ENCODE measurements at regions not wholly inside any gene's neighbourhood (a gene's known extent, or its start where the extent isn't known, plus 50 kb on each side); places are given as distances from the start of the nearest gene placed in this dataset.
"Not testable (repeated sequence)": the region's sequence is repeated elsewhere in the genome, so short reads cannot be mapped to it uniquely, and the experiment has no call there.

DNA sequence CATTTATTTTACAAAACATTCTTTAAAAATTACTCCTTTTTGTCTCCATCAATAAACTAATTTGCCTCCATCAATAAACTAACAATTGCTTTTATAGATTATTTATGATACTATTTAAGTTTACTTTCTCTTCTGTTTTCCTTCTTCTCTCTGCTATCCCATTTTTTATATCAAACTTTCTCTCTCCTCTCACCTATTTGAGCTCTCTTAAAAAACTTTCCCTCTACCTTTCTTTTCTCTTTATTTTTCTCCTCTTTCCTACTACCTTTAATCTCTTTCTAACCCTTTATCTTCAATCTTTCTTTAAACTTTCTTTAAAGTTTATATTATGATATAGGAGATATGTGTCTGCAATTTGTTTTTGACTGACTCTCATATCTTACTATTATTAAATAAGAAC lies 566.4 kb downstream of the DACH1 start:
- DNase-seq, result no peak

DNA sequence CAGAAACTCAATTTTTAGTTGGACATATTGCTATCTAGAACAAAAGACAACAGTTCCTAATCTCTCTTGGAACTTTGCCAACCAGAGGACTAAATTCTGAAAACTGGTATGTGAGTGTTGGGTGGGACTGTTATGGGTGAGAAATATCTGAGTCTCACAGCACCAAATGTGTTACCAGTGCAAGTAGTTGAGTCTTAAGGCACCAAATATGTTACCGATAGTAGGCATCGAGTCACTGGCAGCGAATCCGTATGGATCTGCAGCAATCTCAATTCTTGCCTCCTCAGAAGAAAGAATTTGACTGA lies 575.2 kb downstream of the DACH1 start:
- DNase-seq, result no peak

DNA sequence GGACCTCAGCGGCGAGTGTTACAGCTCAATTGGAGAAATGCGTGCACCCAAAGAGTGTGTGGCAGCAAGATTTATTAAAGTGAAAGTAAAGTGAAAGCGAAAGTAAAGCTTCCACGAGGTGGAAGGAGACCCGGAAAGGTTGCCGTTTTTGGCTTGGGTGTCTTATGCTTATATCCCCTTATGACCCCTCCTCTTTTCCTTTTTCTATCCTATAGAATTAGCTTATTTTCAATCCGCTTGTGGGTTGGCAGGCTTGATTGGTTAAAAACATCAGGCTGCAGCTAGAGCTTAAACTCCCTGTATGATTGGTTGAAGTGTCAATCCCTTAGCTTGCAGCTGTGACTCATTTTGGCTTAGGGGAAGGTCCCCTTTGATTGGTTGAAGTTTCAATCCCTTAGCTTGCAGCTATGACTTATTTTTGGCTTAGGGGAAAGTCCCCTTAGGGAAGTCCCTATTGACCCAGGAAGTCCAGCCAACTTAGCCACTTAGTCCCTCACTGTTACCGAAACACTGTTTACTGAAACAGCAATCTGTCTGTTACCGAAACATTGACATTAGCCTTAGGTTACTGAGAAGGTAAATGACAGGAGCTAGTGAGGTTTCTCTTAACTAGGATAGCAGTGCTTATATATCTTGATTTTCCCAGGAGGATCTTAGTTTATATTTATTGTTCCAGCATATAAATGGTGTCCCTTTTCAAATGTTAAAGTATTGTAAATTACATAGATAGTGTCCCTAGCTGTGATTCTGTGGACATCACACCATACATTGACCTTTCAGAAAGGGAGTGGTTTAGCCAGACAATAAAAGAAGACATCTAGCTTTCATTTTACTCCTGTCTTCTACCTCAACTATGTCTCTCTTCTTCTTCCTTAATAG lies 575.8 kb downstream of the DACH1 start:
- no peak for DNase-seq

- DNase-seq, result not testable (repeated sequence)
Measured at GRCh38 chr13:71289980-71290379, 577.0 kb downstream of the DACH1 start.

DNA sequence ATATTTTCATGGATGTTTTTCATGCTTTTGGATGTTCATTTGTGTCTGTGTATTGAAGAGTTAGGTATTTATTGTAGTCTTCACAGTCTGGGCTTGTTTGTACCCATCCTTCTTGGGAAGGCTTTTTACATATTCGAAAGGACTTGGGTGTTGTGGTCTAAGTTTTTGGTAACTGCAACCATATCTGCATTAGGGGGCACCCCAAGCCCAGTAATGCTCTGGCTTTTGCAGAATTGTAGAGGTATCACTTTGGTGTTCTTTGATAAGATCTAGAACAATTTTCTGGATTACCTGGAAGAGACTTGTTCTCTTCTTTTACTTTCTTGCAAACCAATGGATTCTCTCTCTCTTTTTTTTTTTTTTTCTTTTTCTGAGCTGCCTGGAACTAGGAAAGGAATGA lies 581.3 kb downstream of the DACH1 start:
- DNase-seq, result no peak

GRCh38 chr13:71278512-71278911 lies 588.5 kb downstream of the DACH1 start:
- DNase-seq, result no peak

- DNase-seq, result no peak
Measured at GRCh38 chr13:71274923-71275608, 591.9 kb downstream of the DACH1 start.

DNA sequence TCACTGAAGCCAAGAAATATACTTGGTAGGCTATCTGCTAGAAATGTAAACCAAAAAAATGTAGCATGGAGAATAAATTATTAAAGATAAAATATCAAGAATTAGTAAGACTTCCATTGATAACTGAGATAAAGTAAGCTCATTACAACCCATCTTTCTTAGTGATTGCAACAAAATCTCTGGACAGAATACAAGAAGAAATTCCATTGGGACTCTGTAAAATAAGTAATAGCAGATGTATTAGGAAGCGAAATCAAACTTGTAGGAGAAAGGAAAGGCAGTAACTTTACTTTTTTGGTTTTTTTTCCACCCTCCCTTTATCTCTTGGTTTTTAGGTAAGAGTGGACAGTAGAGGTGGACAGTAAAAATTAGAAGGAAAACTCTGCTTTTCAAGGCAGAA lies 605.7 kb downstream of the DACH1 start:
- no peak for DNase-seq

DNA sequence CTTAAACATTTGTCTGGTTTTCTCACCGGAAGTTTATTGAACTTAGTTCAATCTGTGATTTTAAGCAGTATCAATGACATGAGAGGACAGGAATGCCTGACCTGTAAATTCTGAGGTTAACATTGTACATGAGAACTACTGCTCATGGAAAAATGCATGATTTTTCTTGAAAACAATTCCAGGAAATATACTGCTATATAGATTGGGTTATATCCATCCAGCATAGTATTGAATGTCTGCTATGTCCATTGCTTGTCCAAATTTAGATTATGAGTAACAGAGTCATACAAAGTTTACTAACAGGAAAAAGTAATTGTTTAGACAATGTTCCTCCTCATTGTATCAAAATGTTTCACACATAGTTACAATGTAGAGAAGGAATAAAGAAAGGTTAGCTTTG lies 606.8 kb downstream of the DACH1 start:
- DNase-seq, result no peak

DNA sequence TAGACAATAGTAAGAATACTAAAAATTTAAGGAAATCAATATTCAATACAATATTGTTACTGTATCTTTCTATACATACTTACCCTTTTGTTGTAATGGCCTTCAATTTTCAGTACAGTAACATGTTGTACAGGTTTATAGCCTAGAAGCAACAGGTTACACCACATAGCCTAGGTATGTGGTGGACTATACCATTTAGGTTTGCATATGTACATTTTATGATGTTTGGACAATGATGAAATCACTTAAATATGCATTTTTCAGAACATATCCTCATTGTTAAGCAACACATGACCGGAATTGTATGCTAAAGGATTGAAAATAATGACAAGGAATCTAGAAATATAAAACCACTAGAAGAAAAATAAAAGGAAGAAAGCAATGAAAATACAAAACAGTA lies 611.4 kb downstream of the DACH1 start:
- DNase-seq, result no peak

DNA sequence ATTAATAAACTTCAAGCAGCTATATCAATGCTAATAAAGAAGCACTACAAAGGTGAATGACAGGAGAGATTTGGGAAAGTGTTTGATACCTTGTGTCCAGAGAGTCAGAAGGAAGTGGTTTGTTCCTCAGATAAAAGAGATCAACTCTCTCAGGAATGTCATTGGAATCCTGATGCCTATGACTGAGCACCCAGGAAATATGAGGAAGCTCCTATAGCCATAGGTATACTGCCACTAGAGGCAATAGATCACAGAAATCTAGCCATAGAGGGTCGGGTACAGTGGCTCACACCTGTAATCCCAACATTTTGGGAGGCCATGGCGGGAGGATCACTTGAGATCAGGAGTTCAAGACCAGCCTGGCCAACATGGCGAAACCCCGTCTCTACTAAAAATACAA lies 612.6 kb downstream of the DACH1 start:
- DNase-seq, result no peak

DNA sequence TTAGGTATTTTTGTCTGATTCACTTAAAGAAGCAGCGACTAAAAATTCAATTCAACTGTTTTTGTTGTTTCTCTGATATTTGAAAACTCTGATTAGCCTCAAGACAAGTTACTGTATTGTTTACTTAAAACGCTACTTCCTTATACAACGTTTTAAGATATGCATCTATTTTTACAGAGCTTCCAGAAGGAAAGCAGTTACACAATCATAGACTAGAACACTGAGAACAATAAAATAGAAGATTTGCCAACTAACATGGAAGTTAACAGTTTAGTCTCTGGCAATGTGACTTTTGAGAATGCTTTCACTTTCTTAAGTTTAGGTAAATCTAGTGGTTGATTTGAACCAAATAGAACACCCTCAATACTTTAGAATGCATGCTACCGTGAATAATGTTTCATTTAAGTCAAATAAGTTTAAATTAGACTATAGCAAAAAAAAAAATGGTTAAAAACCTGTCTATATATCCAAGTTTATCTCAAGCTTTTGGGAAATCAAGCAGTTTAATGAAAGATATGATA lies 614.8 kb downstream of the DACH1 start:
- DNase-seq, result no peak

GRCh38 chr13:71251292-71251951 lies 615.6 kb downstream of the DACH1 start:
- DNase-seq, result no peak

DNA sequence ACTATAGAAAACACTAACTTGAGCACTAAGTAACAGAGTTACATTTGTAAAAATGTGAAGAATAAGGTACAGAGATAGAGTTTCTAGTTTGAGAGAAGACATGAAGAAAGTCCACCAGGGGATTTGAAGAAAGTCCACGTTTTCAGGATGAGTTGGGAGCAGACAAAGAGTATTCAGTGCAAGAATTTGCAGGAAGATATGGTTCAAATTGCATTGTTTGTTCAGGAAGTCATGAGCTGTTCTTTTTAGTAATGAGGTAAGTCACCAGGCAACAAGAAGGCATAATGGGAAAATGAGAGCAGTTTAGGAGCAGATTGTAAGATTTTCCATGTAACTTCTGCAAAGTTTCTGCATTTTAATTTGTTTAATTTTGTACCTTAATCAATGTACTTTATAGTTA lies 618.0 kb downstream of the DACH1 start:
- no peak for DNase-seq

DNA sequence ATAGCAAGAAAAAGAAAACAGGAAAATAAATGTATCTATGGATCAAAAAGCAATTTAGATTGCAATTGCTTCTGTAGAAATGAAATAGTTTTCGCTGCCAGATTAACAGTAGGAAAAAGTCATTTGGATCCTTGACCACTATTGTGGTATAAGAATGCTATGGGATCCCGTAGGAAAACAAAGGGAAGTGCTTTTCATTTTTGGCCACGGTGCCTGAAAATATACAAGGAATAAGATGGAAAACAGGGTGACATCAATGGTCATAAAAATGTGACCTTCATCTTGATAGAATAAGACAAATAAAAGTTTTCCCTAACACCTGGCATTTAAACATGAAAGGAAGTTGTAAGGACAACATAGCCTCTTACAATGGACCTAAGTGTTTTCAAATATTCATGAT lies 622.8 kb downstream of the DACH1 start:
- no peak for DNase-seq

DNA sequence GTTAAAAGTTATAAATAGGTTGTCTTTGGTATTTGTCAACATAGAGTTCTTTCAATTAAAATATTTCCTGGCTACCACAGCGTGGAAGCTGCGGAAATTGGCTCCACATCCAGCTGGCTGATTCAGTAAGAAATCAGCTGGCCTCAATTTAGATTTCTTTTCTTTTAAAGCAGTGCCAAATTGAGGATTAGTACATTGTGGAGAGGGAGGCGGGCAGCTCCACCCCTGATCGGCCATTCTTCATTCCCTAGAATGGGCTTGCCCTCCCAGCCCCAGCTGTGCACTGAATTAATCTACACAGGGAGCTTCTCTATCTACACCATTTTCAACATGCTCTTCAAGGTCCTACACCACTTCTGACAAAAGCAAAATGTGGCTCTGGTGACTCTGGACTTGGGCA lies 624.8 kb downstream of the DACH1 start:
- DNase-seq, result peak; percentile 19

GRCh38 chr13:71240911-71241310 lies 626.1 kb downstream of the DACH1 start:
- DNase-seq, result no peak

GRCh38 chr13:71237332-71237731 lies 629.7 kb downstream of the DACH1 start:
- no peak for DNase-seq

DNA sequence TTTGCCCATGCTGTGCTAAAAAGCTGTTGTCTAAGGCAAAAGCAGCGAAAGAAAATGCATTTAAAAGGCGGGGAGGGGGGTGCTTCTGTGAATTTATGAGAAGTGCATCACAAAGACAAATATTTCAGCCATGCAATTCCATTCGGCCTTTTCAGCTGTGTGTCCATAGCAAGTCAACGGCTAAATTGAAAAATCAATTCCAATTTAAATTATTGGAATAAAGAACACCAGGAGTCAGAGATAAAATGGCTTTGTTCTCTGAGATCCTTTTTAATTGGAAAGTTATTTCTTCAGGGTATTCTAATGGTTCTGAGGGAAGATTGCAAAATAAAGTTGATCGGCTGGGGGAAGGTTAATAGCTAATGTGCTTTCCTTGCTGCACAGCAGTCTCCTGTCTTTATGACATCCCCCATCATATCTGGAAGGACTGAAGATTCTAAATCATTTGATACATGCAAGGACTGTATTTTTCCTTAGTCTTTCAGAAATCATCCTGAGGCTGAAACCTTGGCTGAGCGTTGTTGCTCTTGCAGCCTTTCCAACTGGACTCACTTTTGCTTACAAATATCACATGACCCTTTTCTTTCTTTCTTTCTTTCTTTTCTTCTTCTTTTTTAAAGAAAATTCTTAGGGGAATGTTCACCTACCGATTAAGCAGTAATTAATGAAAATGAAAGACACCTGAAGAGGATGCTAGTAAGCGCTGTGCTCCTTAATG lies 647.1 kb downstream of the DACH1 start:
- DNase-seq, result no peak

GRCh38 chr13:71218960-71219359 lies 648.0 kb downstream of the DACH1 start:
- DNase-seq, result no peak

DNA sequence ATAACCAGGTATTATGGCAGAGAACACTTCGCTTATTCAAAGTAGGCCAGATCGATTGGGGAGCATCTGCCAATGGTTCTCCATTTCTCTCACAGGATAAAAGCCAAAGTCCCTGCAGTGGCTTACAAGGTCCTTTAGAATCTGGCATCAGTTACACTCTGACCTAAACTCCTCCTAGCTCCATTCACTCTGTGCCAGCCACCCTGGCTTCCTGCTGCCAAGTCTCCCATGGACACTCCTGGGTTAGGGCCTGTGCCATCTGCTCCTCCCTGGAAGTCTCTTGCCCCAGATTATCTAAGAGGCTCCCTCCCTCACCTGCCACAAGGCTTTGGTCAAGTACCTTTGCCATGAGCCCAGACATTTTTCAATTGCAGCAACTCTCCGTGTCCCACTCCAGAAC lies 649.2 kb downstream of the DACH1 start:
- DNase-seq, result no peak

DNA sequence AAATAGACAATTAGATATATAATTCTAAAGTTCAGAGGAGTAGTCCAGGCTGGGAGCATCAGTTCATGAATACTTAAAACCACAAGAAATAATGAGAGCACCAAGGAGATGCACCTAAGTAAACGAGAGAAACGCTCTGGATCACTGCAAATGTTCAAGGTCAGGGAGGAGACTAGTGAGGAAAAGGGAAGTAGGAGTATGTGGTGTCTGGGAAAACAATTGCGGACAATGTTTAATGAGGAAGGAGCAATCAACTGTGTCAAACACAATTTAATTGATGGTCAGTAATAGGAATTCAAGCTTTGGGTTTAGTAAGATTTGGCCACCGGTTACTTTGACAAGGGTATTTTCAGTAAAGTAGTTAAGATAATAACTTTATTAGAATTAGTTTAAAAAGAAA lies 652.2 kb downstream of the DACH1 start:
- DNase-seq, result no peak

DNA sequence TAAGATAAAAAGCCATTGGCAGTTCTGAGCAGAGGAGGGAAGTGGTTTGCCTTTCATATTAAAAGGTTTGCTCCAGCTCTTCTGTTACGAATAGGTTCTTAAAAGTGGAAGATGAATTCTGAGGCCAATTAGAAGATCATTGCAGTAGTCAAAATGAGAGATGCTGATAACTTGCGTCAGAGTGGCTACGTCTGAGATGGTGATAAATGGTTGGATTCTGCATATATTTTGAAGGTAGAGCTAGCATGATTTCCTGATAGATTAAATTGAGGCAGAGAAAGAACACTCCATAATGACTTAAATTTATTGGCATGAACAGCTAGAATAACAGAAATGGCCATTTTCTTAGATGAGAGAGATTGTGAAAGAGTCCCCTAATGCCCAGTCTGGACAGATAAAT lies 652.6 kb downstream of the DACH1 start:
- no peak for DNase-seq

All from right hindlimb (tissue), 1 donor.